GM18499 (cell line): ENCODE measurements at regions not wholly inside any gene's neighbourhood (a gene's known extent, or its start where the extent isn't known, plus 50 kb on each side); places are given as distances from the start of the nearest gene placed in this dataset.
A peak's percentile ranks its signal among the peaks of the same experiment; 100 is the strongest.
"Not testable (repeated sequence)": the region's sequence is repeated elsewhere in the genome, so short reads cannot be mapped to it uniquely, and the experiment has no call there.

Experiments used
- ATAC-seq: cut with Tn5 transposase; IDR thresholded peaks from one replicate; pipeline ENCODE4 v1.9.1; 2021; ENCODE audit warnings: moderate number of reproducible peaks; ENCODE audit not compliant: insufficient read depth, unreplicated experiment

DNA sequence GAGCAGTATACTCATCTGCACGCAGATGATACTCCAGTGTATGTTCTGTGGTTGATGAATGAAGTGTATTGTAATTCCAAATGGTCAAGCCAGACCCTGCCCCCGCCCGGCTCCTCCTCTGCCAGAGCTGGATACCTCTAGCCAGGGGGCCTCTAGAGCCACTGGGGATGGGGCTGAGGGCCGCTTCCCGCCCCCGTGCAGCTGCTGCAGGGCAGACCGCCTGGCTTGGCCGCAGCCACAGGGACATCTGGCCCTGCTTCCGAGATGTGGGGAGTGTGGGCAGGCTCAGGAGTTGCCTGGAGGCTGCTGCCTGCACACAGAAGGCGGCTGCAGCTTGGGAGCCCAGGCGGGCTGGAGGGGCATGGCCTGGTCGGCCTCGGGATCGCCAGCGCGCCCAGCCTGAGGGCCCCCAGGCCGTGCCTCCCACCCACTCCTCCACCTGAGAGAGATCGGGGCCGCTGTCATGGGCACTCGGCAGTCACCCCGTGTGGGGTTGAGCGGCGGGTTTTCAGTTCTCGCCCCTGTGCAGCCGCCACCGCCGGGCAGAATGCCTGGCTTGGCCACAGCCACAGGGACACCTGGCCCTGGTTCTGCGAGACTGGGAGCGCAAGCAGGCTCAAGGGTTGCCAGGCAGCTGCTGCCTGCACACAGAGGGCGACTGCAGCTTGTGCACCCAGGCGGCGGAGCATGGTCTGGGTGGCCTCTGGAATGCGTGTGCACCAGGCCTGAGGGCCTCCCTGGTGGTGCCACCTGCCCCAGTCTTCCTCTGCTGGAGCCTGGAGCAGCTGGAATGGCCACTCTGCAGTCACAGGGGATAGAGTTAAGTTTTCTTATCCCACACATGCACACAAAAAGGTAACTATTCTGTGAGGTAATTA, 1643.7 kb downstream of the SPATA31A7 start:
- not testable (repeated sequence) for ATAC-seq

DNA sequence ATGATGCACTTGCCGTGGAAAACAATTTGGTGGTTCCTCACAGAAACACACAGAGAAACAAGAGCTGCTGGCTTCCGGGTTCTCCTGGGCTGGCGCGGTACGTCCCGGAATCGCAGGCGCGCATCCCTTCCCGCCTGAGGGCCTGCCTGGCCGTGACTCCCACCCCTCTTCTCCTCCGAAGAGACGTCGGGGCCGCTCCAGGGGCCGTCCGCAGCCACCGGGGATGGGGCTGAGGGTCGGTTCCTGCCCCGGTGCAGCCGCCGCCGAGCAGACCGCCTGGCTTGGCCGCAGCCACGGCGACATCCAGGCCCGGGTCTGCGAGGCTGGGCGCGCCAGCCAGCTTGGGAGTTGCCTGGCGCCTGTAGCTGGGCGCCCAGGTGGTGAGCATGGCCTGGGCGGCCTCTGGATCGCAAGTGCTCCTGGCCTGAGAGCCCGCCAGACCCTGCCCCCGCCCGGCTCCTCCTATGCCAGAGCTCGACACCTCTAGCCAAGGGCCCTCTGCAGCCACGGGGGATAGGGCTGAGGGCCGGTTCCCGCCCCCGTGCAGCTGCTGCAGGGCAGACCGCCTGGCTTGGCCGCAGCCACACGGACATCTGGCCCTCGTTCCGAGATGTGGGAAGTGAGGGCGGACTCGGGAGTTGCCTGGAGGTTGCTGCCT, 1647.5 kb downstream of the SPATA31A7 start:
- not testable (repeated sequence) for ATAC-seq

GRCh38 chr9:62838024-62838718, 1648.3 kb downstream of the SPATA31A7 start:
- ATAC-seq: peak; percentile 95

DNA sequence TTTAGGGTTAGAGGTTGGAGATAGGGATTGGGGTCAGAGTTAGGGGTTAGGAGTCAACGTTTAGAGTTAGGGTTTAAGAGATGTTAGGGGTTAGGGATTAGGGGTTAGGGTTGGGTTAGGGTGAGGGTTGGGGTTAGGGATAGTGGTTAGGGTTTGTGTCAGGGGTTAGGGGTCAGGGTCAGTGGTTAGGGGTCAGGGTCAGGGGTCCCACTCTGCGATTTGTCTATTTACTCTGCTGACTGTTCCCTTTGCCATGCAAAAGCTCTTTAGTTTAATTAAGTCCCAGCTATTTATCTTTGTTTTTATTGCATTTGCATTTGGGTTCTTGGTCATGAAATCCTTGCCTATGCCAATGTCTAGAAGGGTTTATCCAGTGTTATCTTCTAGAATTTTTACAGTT, 1649.3 kb downstream of the SPATA31A7 start:
- ATAC-seq: not testable (repeated sequence)

DNA sequence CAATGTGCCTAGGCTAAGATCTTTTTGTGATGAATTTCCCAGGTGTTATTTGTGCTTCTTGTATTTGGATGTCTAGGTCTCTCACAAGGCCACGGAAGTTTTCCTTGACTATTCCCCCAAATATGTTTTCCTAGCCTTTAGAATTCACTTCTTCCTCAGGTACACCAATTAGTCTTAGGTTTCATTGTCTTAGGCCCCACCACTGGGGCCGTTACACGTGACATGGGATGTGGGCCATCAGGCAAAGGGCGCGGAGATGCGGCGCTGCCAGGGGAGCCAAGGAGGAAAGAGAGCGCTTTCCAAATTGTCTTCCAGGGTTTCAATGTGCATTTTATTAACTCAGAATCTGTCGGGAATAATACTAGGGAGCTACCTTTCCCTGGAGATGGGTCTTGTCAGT, 1653.3 kb downstream of the SPATA31A7 start:
- not testable (repeated sequence) for ATAC-seq

GRCh38 chr9:62843706-62844290, 1654.0 kb downstream of the SPATA31A7 start:
- not testable (repeated sequence) for ATAC-seq

DNA sequence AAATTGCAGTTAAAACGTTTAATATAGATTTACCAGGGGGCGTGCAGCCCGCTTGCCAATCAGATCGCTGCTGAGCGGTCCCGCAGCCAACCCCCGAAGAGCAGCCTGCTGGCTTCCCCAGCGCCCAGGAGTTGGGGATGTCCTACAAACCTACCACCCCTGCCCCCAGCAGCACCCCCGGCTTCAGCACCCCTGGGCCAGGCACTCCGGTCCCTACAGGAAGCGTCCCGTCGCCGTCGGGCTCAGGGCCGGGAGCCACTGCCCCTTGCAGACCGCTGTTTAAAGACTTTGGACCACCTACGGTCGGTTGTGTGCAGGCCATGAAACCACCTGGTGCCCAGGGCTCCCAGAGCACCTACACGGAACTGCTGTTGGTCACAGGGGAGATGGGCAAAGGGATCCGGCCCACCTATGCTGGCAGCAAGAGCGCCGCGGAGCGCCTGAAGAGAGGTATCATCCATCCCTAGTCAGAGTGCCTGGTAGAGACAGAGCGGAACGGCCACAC, 1654.9 kb downstream of the SPATA31A7 start:
- not testable (repeated sequence) for ATAC-seq

- not testable (repeated sequence) for ATAC-seq
These were observed 1658.4 kb downstream of the SPATA31A7 start for GRCh38 chr9:62848258-62848657.

- ATAC-seq: not testable (repeated sequence)
These were observed 1660.2 kb downstream of the SPATA31A7 start for GRCh38 chr9:62849991-62850390.

GRCh38 chr9:62857280-62857679, 1667.4 kb downstream of the SPATA31A7 start:
- ATAC-seq: not testable (repeated sequence)

- ATAC-seq: not testable (repeated sequence)
These were observed 1668.4 kb downstream of the SPATA31A7 start for GRCh38 chr9:62858240-62858639.

DNA sequence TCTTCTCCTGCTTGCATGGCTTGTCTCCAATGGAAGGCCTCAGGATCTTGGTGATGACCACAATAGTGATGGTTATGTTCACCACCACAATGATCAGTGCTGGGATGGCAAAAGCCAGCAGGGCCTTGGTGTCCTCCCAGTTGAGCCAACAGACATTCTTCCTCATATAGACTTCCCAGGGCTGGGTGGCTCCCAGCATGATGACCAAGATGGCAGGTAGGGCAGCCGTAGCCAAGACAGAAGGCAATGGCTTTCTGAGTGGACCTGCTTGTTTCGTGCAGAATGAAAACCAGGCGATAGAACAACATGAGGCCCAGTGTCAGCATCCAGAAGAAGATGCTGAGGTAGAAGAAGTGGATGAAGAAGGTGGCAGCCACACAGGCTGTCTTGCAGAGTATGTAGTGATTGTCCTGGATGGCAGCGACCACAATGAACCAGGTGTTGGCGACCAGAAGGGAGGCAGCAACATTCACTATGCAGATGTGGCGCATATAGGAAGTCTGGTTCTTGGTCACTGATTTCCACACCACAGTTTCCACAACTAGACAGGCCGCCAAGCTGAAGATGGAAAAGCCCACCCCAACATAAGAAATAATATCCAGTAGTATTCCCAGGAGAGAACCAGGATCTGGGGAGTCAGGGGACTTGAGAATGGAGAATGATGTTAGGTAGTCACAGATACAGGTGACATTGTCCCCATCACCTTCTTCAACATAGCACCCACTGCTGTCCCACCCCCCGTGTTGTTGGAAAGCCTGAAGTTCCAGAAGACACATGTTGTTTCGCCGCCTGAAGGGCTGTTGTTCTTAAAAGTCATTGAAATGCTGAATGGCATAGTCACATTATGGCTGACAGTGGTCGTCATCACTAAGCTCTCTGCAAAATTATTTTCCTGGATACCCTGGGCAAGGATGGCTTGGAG, 1671.4 kb downstream of the SPATA31A7 start:
- not testable (repeated sequence) for ATAC-seq

GRCh38 chr9:62862180-62862579, 1672.3 kb downstream of the SPATA31A7 start:
- not testable (repeated sequence) for ATAC-seq

GRCh38 chr9:62863319-62863718, 1673.5 kb downstream of the SPATA31A7 start:
- ATAC-seq: not testable (repeated sequence)

GRCh38 chr9:62863867-62864266, 1674.0 kb downstream of the SPATA31A7 start:
- ATAC-seq: not testable (repeated sequence)

- ATAC-seq: not testable (repeated sequence)
These were observed 1674.9 kb downstream of the SPATA31A7 start for GRCh38 chr9:62864481-62865469.

DNA sequence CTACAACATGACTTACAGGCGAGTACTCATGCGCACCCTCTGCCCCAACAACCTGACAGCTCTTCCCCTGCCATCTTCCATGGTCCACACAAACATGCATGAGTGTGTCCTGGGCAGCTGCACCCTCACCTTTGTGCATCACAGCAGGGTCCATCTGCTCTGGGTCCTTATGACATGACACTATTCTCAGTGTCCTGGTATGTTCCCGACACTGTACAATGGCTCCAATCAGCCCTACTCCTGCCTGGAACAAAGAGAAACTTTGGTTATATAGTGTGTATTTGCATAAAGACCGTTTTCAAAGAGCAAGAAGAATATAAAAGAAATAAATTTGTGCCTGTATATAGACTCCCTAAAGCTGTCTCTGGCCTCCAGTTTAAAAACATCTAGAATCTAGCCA, 1679.2 kb downstream of the SPATA31A7 start:
- not testable (repeated sequence) for ATAC-seq

GRCh38 chr9:62871765-62872164, 1681.9 kb downstream of the SPATA31A7 start:
- not testable (repeated sequence) for ATAC-seq
